ENCODE measurements at regions not wholly inside any gene's neighbourhood (a gene's known extent, or its start where the extent isn't known, plus 50 kb on each side); places are given as distances from the start of the nearest gene placed in this dataset.

GRCh38 chr10:113409175-113409574, 143.7 kb upstream of the HABP2 start:
- TF ChIP-seq ZBTB33 (IDR thresholded peaks at IDR 0.05; ENCODE audit: extremely low read depth, insufficient replicate concordance, low read length) (no peak), CTCF (IDR thresholded peaks at IDR 0.05 in 2 of 3, conservative IDR thresholded peaks at IDR 0.05 in 1 of 3; ENCODE audit: borderline replicate concordance in 1 of 3, insufficient read depth in 1 of 3, low read depth in 2 of 3, low read length in 2 of 3) (no peak)
